Thyroid gland (tissue), 4 donors: ENCODE measurements at regions not wholly inside any gene's neighbourhood (a gene's known extent, or its start where the extent isn't known, plus 50 kb on each side); places are given as distances from the start of the nearest gene placed in this dataset.

Experiments
- CTCF ChIP-seq, 6 experiments: fragments of 200-600 bp in 3 of 6; fragments of 450-650 bp in 3 of 6; sonication (generic) in 3 of 6; IDR thresholded peaks; one replicate each; pipeline ENCODE4 v1.5.1; 2016 to 2019; ENCODE audit warnings: antibody characterized with exemption in 6 of 6, mild to moderate bottlenecking in 2 of 6, inconsistent platforms in 1 of 6, moderate library complexity in 1 of 6
- POLR2A ChIP-seq, 2 donors: fragments of 450-650 bp; IDR thresholded peaks; one replicate each; pipeline ENCODE4 v1.6.1; 2017; ENCODE audit warnings: antibody characterized with exemption in 2 of 2, mild to moderate bottlenecking in 2 of 2, moderate library complexity in 1 of 2

GRCh38 chr1:215344539-215344938 is 222.6 kb upstream of the KCTD3 start:
- TF ChIP-seq CTCF (IDR thresholded peaks at IDR 0.05): no peak
- no peak for TF ChIP-seq POLR2A (IDR thresholded peaks at IDR 0.05)
